Skeletal muscle tissue (tissue), 3 donors: ENCODE measurements at regions not wholly inside any gene's neighbourhood (a gene's known extent, or its start where the extent isn't known, plus 50 kb on each side); places are given as distances from the start of the nearest gene placed in this dataset.
"Not testable (repeated sequence)": the region's sequence is repeated elsewhere in the genome, so short reads cannot be mapped to it uniquely, and the experiment has no call there.

Experiments used
- H3K27ac ChIP-seq: one replicate; pipeline ENCODE4 v1.7.0; 2013; ENCODE audit warnings: mild to moderate bottlenecking, low read depth, low read length, inconsistent platforms
- H3K27me3 ChIP-seq, 3 donors: one replicate each; pipeline ENCODE4 v1.7.0; 2013; ENCODE audit warnings: low read length in 3 of 3; ENCODE audit not compliant: control insufficient read depth in 3 of 3, insufficient read depth in 3 of 3
- H3K36me3 ChIP-seq, 3 donors: one replicate each; pipeline ENCODE4 v1.7.0; 2013; ENCODE audit warnings: low read length in 3 of 3; ENCODE audit not compliant: control insufficient read depth in 3 of 3, insufficient read depth in 3 of 3
- H3K4me1 ChIP-seq, 3 donors: one replicate each; pipeline ENCODE4 v1.7.0; 2013; ENCODE audit warnings: low read length in 3 of 3, mild to moderate bottlenecking in 3 of 3; ENCODE audit not compliant: control insufficient read depth in 3 of 3, insufficient read depth in 3 of 3
- H3K4me3 ChIP-seq, 3 donors: one replicate each; pipeline ENCODE4 v1.7.0; 2013; ENCODE audit warnings: low read length in 3 of 3
- H3K9ac ChIP-seq, 3 donors: one replicate each; pipeline ENCODE4 v1.7.0; 2013; ENCODE audit warnings: low read length in 3 of 3, mild to moderate bottlenecking in 3 of 3, moderate library complexity in 2 of 3, low read depth in 1 of 3
- H3K9me3 ChIP-seq, 3 donors: one replicate each; pipeline ENCODE4 v1.7.0; 2013; ENCODE audit warnings: low read length in 3 of 3; ENCODE audit not compliant: control insufficient read depth in 3 of 3
- donor health status: Osteomylitis.

GRCh38 chr20:1742049-1742434 lies 84.5 kb upstream of the SIRPG start:
- H3K36me3 ChIP-seq, H3K4me3 ChIP-seq, H3K9ac ChIP-seq, H3K27me3 ChIP-seq, H3K27ac ChIP-seq, H3K4me1 ChIP-seq, H3K9me3 ChIP-seq: not testable (repeated sequence)

- H3K9me3 ChIP-seq, result no peaks in the 10 kb centered on the region
- no peaks in the 10 kb centered on the region for H3K36me3 ChIP-seq
- H3K27me3 ChIP-seq, result peaks cover 0 to 3% (median 0%) of the 10 kb centered on the region in 3 donors
- no peaks in the 10 kb centered on the region for H3K4me1 ChIP-seq
- H3K4me3 ChIP-seq, result no peak overlapping the region
- H3K27ac ChIP-seq, result no peak overlapping the region
- no peak overlapping the region for H3K9ac ChIP-seq
These were observed 83.9 kb upstream of the SIRPG start for GRCh38 chr20:1741309-1742048.

- Histone ChIP-seq H3K27me3 (peaks cover 0 to 8% (median 0%) of the 10 kb centered on the region in 3 donors), H3K4me3 (no peak overlapping the region), H3K36me3 (no peaks in the 10 kb centered on the region), H3K27ac (no peak overlapping the region), H3K9ac (no peak overlapping the region), H3K4me1 (no peaks in the 10 kb centered on the region), H3K9me3 (no peaks in the 10 kb centered on the region)
These were observed 79.6 kb upstream of the SIRPG start for GRCh38 chr20:1737134-1737533.

- H3K27ac ChIP-seq, result no peak overlapping the region
- no peaks in the 10 kb centered on the region for H3K36me3 ChIP-seq
- H3K4me1 ChIP-seq, result no peaks in the 10 kb centered on the region
- peaks cover 0 to 8% (median 0%) of the 10 kb centered on the region in 3 donors for H3K27me3 ChIP-seq
- H3K9me3 ChIP-seq, result no peaks in the 10 kb centered on the region
- H3K9ac ChIP-seq, result no peak overlapping the region
- no peak overlapping the region for H3K4me3 ChIP-seq
These were observed 78.0 kb upstream of the SIRPG start for GRCh38 chr20:1735417-1736089.

GRCh38 chr20:1734269-1734858 lies 76.8 kb upstream of the SIRPG start:
- Histone ChIP-seq H3K9ac (no peak overlapping the region), H3K27ac (no peak overlapping the region), H3K4me1 (no peaks in the 10 kb centered on the region), H3K9me3 (no peaks in the 10 kb centered on the region), H3K4me3 (no peak overlapping the region), H3K27me3 (peaks cover 0 to 8% (median 0%) of the 10 kb centered on the region in 3 donors), H3K36me3 (no peaks in the 10 kb centered on the region)

GRCh38 chr20:1731828-1732375 lies 74.3 kb upstream of the SIRPG start:
- H3K9me3 ChIP-seq, H3K4me3 ChIP-seq, H3K9ac ChIP-seq, H3K36me3 ChIP-seq, H3K27ac ChIP-seq, H3K4me1 ChIP-seq, H3K27me3 ChIP-seq: not testable (repeated sequence)

- not testable (repeated sequence) for H3K27ac ChIP-seq, H3K9me3 ChIP-seq, H3K4me3 ChIP-seq, H3K4me1 ChIP-seq, H3K9ac ChIP-seq, H3K36me3 ChIP-seq, H3K27me3 ChIP-seq
These were observed 73.6 kb upstream of the SIRPG start for GRCh38 chr20:1730981-1731711.

GRCh38 chr20:1727303-1727702 lies 69.7 kb upstream of the SIRPG start:
- H3K9me3 ChIP-seq, H3K9ac ChIP-seq, H3K4me3 ChIP-seq, H3K4me1 ChIP-seq, H3K27ac ChIP-seq, H3K27me3 ChIP-seq, H3K36me3 ChIP-seq: not testable (repeated sequence)

- Histone ChIP-seq H3K27ac (no peak overlapping the region), H3K4me3 (no peak overlapping the region), H3K36me3 (no peaks in the 10 kb centered on the region), H3K27me3 (no peaks in the 10 kb centered on the region), H3K4me1 (no peaks in the 10 kb centered on the region), H3K9ac (no peak overlapping the region), H3K9me3 (no peaks in the 10 kb centered on the region)
These were observed 67.3 kb upstream of the SIRPG start for GRCh38 chr20:1724901-1725300.
